Suprapubic skin (tissue), 4 donors: ENCODE measurements at regions not wholly inside any gene's neighbourhood (a gene's known extent, or its start where the extent isn't known, plus 50 kb on each side); places are given as distances from the start of the nearest gene placed in this dataset.

Experiments
- POLR2A ChIP-seq, 2 donors: fragments of 450-650 bp; IDR thresholded peaks; one replicate each; pipeline ENCODE4 v1.6.1; 2017; ENCODE audit warnings: antibody characterized with exemption in 2 of 2, mild to moderate bottlenecking in 2 of 2, moderate library complexity in 2 of 2
- POLR2AphosphoS5 ChIP-seq, 3 donors: sonication (generic); formaldehyde crosslinking; IDR thresholded peaks; one replicate each; pipeline ENCODE4 v1.6.1; 2017; ENCODE audit warnings: antibody characterized with exemption in 3 of 3
- TF ChIP-seq, protein P1 (sequence below), 2 donors: fragments of 200-600 bp in 1 of 2; fragments of 450-650 bp in 1 of 2; sonication (generic) in 1 of 2; IDR thresholded peaks; one replicate each; pipeline ENCODE4 v1.5.1; 2016 to 2019; ENCODE audit warnings: antibody characterized with exemption in 2 of 2, mild to moderate bottlenecking in 1 of 2, moderate library complexity in 1 of 2

DNA sequence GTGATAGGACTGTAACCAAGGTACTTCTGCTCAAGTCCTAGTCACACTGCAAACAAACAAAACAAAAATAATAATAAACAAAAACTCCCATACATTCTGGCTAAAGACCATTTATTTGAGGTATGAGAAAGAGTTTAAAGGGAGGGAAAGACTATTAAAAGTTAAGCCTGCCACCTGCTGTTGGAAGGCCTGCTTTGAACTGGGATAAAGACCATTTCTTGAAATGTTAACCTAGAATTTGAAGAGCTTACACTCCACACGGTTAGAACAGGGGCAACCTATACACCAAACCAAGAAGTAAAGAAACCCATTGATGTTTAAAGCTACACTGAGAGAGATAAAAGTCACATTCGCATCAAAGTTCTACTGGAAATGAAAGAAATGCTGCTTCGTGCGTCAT is 548.7 kb upstream of the DIPK2B start:
- TF ChIP-seq, protein P1, sequence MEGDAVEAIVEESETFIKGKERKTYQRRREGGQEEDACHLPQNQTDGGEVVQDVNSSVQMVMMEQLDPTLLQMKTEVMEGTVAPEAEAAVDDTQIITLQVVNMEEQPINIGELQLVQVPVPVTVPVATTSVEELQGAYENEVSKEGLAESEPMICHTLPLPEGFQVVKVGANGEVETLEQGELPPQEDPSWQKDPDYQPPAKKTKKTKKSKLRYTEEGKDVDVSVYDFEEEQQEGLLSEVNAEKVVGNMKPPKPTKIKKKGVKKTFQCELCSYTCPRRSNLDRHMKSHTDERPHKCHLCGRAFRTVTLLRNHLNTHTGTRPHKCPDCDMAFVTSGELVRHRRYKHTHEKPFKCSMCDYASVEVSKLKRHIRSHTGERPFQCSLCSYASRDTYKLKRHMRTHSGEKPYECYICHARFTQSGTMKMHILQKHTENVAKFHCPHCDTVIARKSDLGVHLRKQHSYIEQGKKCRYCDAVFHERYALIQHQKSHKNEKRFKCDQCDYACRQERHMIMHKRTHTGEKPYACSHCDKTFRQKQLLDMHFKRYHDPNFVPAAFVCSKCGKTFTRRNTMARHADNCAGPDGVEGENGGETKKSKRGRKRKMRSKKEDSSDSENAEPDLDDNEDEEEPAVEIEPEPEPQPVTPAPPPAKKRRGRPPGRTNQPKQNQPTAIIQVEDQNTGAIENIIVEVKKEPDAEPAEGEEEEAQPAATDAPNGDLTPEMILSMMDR (IDR thresholded peaks at IDR 0.05) = no peak
- TF ChIP-seq POLR2AphosphoS5 (IDR thresholded peaks at IDR 0.05) = no peak
- TF ChIP-seq POLR2A (IDR thresholded peaks at IDR 0.05) = no peak
